PC-3 (cell line): ENCODE measurements at regions not wholly inside any gene's neighbourhood (a gene's known extent, or its start where the extent isn't known, plus 50 kb on each side); places are given as distances from the start of the nearest gene placed in this dataset.

Experiments used
- EZH2 ChIP-seq: fragments of 300-600 bp; sonication (generic); IDR thresholded peaks from one replicate; pipeline ENCODE4 v1.6.1; 2017; ENCODE audit warnings: antibody characterized with exemption, mild to moderate bottlenecking, low read length; ENCODE audit not compliant: unreplicated experiment
- EZH2phosphoT487 ChIP-seq: fragments of 300-600 bp; sonication (generic); IDR thresholded peaks from 2 replicates; pipeline ENCODE4 v1.6.1; 2018; ENCODE audit warnings: mild to moderate bottlenecking, antibody characterized with exemption, low read length, borderline replicate concordance
- TF ChIP-seq, protein P1 (sequence below): fragments of 300-600 bp; sonication (generic); conservative IDR thresholded peaks from 2 replicates; pipeline ENCODE4 v1.5.1; 2017; ENCODE audit warnings: antibody characterized with exemption, low read depth, mild to moderate bottlenecking, low read length

DNA sequence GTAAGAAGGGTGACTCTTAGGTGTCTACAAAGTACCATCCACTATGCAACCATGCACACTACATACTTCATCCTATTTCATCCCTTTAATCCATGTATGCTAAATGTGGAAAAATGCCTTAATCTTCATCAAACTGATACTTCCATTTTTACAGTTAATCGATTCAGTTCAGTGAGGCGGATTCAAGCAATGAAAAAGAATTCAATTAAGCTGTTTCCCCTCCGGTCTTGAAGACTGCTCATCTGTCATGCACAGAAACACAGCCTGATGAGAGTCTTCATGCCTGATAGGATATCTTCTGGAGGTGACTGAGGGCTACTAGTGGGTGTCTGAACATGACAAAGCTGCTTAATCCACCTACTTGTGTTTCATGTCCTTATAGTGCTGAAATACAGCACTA lies 270.6 kb upstream of the ALCAM start:
- TF ChIP-seq, protein P1, sequence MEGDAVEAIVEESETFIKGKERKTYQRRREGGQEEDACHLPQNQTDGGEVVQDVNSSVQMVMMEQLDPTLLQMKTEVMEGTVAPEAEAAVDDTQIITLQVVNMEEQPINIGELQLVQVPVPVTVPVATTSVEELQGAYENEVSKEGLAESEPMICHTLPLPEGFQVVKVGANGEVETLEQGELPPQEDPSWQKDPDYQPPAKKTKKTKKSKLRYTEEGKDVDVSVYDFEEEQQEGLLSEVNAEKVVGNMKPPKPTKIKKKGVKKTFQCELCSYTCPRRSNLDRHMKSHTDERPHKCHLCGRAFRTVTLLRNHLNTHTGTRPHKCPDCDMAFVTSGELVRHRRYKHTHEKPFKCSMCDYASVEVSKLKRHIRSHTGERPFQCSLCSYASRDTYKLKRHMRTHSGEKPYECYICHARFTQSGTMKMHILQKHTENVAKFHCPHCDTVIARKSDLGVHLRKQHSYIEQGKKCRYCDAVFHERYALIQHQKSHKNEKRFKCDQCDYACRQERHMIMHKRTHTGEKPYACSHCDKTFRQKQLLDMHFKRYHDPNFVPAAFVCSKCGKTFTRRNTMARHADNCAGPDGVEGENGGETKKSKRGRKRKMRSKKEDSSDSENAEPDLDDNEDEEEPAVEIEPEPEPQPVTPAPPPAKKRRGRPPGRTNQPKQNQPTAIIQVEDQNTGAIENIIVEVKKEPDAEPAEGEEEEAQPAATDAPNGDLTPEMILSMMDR = no peak
- TF ChIP-seq EZH2phosphoT487 (no peak), EZH2 (no peak)
